22Rv1 (cell line): ENCODE measurements at regions not wholly inside any gene's neighbourhood (a gene's known extent, or its start where the extent isn't known, plus 50 kb on each side); places are given as distances from the start of the nearest gene placed in this dataset.

Experiments used
- ZFX ChIP-seq: fragments of 450-650 bp; IDR thresholded peaks from 2 replicates; pipeline ENCODE4 v1.6.1; 2017; ENCODE audit warnings: antibody characterized with exemption, borderline replicate concordance
- TF ChIP-seq, protein P1 (sequence below): fragments of 450-650 bp; IDR thresholded peaks from 2 replicates; pipeline ENCODE4 v1.5.1; 2017; ENCODE audit warnings: mild to moderate bottlenecking

DNA sequence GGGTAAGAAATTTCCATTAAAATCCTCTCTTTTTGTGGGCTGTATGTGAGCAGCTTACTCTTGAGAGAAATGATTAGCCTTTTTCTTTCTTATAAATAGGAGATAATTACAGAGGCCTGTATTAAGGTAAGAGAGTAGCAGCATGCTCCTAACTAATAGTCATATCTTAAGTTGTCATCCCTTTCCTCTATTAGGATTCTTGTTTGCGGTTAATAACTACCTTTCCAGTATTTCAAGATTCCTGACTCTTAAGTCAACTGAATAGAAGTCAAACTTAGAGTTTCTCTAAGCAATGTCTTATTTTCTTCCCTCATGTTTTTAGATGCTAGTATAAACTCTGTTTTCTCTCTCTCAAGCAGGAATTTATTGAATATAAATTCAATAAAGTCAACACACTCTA lies 139.9 kb upstream of the GPRIN3 start:
- TF ChIP-seq, protein P1, sequence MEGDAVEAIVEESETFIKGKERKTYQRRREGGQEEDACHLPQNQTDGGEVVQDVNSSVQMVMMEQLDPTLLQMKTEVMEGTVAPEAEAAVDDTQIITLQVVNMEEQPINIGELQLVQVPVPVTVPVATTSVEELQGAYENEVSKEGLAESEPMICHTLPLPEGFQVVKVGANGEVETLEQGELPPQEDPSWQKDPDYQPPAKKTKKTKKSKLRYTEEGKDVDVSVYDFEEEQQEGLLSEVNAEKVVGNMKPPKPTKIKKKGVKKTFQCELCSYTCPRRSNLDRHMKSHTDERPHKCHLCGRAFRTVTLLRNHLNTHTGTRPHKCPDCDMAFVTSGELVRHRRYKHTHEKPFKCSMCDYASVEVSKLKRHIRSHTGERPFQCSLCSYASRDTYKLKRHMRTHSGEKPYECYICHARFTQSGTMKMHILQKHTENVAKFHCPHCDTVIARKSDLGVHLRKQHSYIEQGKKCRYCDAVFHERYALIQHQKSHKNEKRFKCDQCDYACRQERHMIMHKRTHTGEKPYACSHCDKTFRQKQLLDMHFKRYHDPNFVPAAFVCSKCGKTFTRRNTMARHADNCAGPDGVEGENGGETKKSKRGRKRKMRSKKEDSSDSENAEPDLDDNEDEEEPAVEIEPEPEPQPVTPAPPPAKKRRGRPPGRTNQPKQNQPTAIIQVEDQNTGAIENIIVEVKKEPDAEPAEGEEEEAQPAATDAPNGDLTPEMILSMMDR: no peak
- TF ChIP-seq ZFX: no peak
